ENCODE measurements at regions not wholly inside any gene's neighbourhood (a gene's known extent, or its start where the extent isn't known, plus 50 kb on each side); places are given as distances from the start of the nearest gene placed in this dataset.

DNA sequence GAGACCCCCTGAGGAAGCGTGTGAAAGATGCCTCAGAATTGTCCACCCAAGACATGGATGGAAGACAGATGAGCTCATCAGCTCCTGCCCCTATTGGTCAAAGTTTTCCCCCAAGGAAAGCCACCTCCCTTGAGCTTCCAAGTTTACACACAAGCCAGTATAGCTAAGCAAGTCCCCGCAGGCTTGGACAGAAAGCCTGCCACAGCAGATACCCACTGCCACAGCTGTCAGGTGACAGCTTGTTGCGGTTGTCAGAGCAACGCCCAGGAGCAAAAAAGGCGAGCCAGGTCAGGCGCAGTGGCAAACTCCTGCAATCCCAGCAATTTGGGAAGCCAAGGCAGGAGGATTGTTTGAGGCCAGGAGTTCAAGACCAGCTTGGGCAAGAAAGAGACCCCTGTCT, 60.9 kb upstream of the IFNAR2 start:
- Mint-ChIP-seq H3K27ac (no peak overlapping the region), H3K4me1 (peaks cover 4% of the 10 kb centered on the region), H3K27me3 (peaks cover 20% of the 10 kb centered on the region), H3K36me3 (ENCODE audit: low read depth) (peaks cover 8% of the 10 kb centered on the region), H3K4me3 (no peak overlapping the region)
- no peak for DNase-seq
- no peak for ATAC-seq
- no peaks in the 10 kb centered on the region for H3K9me3 ChIP-seq (ENCODE audit: control insufficient read depth, low read length, poor library complexity, severe bottlenecking)

DNA sequence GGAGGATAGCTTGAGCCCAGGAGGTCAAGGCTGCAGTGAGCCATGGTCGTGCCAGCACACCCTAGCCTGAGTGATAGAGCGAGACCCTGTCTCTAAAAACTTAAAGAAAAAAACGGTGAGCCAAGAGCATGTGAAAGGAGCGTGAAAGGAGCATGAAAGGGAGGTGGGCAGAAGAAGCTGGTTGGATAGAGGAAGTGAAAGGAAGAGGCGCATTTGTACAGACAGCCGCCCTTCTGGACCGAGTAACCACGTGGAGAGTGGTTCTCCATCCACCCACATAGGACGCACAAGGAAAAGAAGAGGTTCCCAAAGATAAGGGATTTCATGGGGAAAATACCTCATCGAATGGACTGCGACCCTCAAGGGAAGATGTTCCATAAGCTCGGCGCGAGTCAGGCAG, 60.4 kb upstream of the IFNAR2 start:
- H3K9me3 ChIP-seq (ENCODE audit: control insufficient read depth, low read length, poor library complexity, severe bottlenecking): no peaks in the 10 kb centered on the region
- H3K27me3 Mint-ChIP-seq: peaks cover 20% of the 10 kb centered on the region
- ATAC-seq (no peak), DNase-seq (no peak)
- peak overlapping the region; percentile 1 for H3K27ac Mint-ChIP-seq
- H3K4me3 Mint-ChIP-seq: no peak overlapping the region
- peaks cover 8% of the 10 kb centered on the region for H3K36me3 Mint-ChIP-seq (ENCODE audit: low read depth)
- peaks cover 4% of the 10 kb centered on the region for H3K4me1 Mint-ChIP-seq

DNA sequence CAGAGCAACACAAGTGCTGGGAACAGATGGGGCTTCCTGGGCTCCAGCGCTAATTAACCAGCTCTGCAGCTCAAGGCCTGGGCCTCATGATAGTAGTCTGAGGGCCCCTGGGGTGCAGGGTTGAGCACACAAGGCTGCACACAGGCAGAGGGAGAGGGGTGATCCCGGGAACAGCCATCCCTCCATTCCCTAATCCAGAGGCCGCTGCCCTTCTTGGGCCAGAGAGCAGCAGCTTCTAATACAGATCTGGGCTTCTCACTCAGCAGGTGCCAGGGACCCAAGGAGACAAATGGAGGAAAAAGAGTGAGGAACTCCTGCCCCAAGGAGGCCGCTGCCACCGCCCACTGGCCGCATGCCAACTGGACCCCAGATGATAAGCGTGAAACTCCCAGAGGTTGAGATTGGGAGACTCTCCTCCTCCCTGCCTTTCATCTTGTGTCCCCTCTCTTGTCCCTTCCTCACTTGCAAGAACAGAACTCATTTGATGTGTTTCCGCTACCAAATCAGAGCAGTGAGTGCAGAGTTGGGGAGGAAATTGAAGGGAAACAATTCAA, 58.0 kb upstream of the IFNAR2 start:
- no peak for DNase-seq
- peaks cover 8% of the 10 kb centered on the region for H3K4me1 Mint-ChIP-seq
- H3K27ac Mint-ChIP-seq: no peak overlapping the region
- H3K36me3 Mint-ChIP-seq (ENCODE audit: low read depth): peaks cover 8% of the 10 kb centered on the region
- no peaks in the 10 kb centered on the region for H3K9me3 ChIP-seq (ENCODE audit: control insufficient read depth, low read length, poor library complexity, severe bottlenecking)
- H3K27me3 Mint-ChIP-seq: peaks cover 33% of the 10 kb centered on the region
- no peak overlapping the region for H3K4me3 Mint-ChIP-seq
- ATAC-seq: no peak

DNA sequence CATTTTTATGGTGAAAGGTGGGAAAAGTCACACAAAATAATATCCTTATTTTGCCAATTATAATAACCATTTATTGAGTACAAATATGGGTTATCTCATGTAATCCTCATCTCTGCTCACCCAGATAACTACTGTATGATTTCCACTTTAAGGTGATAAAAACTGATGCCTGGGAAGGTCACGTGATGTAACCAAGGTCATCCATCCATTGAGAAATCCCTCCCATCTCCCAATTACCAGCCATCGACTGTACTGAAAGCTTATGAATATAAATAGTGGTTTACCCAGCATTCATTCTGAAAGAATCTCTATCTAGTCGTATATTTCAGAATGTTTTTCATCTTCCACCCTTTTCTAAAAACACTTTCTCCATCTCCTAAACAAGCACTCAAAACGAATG, 55.0 kb upstream of the IFNAR2 start:
- DNase-seq (no peak), ATAC-seq (no peak)
- no peaks in the 10 kb centered on the region for H3K9me3 ChIP-seq (ENCODE audit: control insufficient read depth, low read length, poor library complexity, severe bottlenecking)
- H3K27me3 Mint-ChIP-seq: peaks cover 24% of the 10 kb centered on the region
- H3K4me1 Mint-ChIP-seq: peaks cover 4% of the 10 kb centered on the region
- H3K4me3 Mint-ChIP-seq: no peak overlapping the region
- H3K27ac Mint-ChIP-seq: no peak overlapping the region
- peaks cover 2% of the 10 kb centered on the region for H3K36me3 Mint-ChIP-seq (ENCODE audit: low read depth)

Measured in T-helper 17 cell (primary cell).